GM19468 (cell line): ENCODE measurements at regions not wholly inside any gene's neighbourhood (a gene's known extent, or its start where the extent isn't known, plus 50 kb on each side); places are given as distances from the start of the nearest gene placed in this dataset.

Source experiments
- ATAC-seq: cut with Tn5 transposase; IDR thresholded peaks from one replicate; pipeline ENCODE4 v1.9.1; 2021; ENCODE audit warnings: mild to moderate bottlenecking, moderate library complexity, moderate number of reproducible peaks; ENCODE audit not compliant: unreplicated experiment; ENCODE audit errors: extremely low read depth

- ATAC-seq = no peak
Observed at GRCh38 chr4:67054896-67055295, 490.4 kb downstream of the CENPC start.

- ATAC-seq = no peak
Observed at GRCh38 chr4:67052814-67053675, 492.3 kb downstream of the CENPC start.

- ATAC-seq = no peak
Observed at GRCh38 chr4:67051000-67051789, 494.1 kb downstream of the CENPC start.

GRCh38 chr4:67049446-67049845 lies 495.9 kb downstream of the CENPC start:
- no peak for ATAC-seq

- no peak for ATAC-seq
Observed at GRCh38 chr4:67048530-67048929, 496.8 kb downstream of the CENPC start.

- ATAC-seq = no peak
Observed at GRCh38 chr4:67040315-67040714, 505.0 kb downstream of the CENPC start.

GRCh38 chr4:67038228-67038566 lies 507.1 kb downstream of the CENPC start:
- no peak for ATAC-seq

GRCh38 chr4:67037504-67038227 lies 507.6 kb downstream of the CENPC start:
- no peak for ATAC-seq

GRCh38 chr4:67036791-67037190 lies 508.5 kb downstream of the CENPC start:
- ATAC-seq = no peak

- no peak for ATAC-seq
Observed at GRCh38 chr4:67035986-67036385, 509.3 kb downstream of the CENPC start.

- ATAC-seq = no peak
Observed at GRCh38 chr4:67035501-67035900, 509.8 kb downstream of the CENPC start.

GRCh38 chr4:67030636-67031035 lies 514.7 kb downstream of the CENPC start:
- ATAC-seq = no peak

- no peak for ATAC-seq
Observed at GRCh38 chr4:67020438-67020797, 524.9 kb downstream of the CENPC start.

- no peak for ATAC-seq
Observed at GRCh38 chr4:67019686-67020437, 525.4 kb downstream of the CENPC start.

GRCh38 chr4:67014592-67014991 lies 530.7 kb downstream of the CENPC start:
- no peak for ATAC-seq

- no peak for ATAC-seq
Observed at GRCh38 chr4:67006791-67007190, 538.5 kb downstream of the CENPC start.

- ATAC-seq = no peak
Observed at GRCh38 chr4:66991521-66991920, 553.8 kb downstream of the CENPC start.

GRCh38 chr4:66974665-66975064 lies 570.6 kb downstream of the CENPC start:
- ATAC-seq = no peak

GRCh38 chr4:66972087-66972486 lies 573.2 kb downstream of the CENPC start:
- no peak for ATAC-seq

GRCh38 chr4:66964467-66964866 lies 580.8 kb downstream of the CENPC start:
- no peak for ATAC-seq
